A673 (cell line): ENCODE measurements at regions not wholly inside any gene's neighbourhood (a gene's known extent, or its start where the extent isn't known, plus 50 kb on each side); places are given as distances from the start of the nearest gene placed in this dataset.

Experiments
- BruUV-seq: library from RNA; stranded (reverse); fragments of 400-500 nt; replicated peaks from 2 replicates; lab custom pipeline; 2021; lab: Mats Ljungman, UMichigan
- CTCF ChIA-PET: fragments of 300-600 bp; sonication (Branson Sonifier 250); formaldehyde crosslinking; loops from one replicate; lab custom pipeline; 2022; ENCODE audit warnings: antibody characterized with exemption; lab: Charles Lee
- POLR2A ChIA-PET: fragments of 300-600 bp; sonication (Branson Sonifier 250); formaldehyde crosslinking; loops from one replicate; lab custom pipeline; 2022; ENCODE audit warnings: antibody characterized with exemption; ENCODE audit not compliant: low non-redundant PET; lab: Charles Lee
- DNase-seq: peaks from one replicate; pipeline ENCODE4 v3.0.0-alpha.2; 2015; ENCODE audit warnings: low spot score
- H3K27ac ChIP-seq: fragments of 200-600 bp; sonication (generic); 2 replicates; pipeline ENCODE4 v1.5.1; 2016; ENCODE audit warnings: mixed run types, low read depth, mild to moderate bottlenecking, mixed read lengths, antibody characterized with exemption, low read length; ENCODE audit not compliant: poor library complexity, severe bottlenecking
- H3K27me3 ChIP-seq: fragments of 200-600 bp; sonication (generic); replicated peaks from 2 replicates; pipeline ENCODE4 v1.6.1; 2017; ENCODE audit warnings: mixed run types, low read depth, mild to moderate bottlenecking, mixed read lengths, antibody characterized with exemption, low read length; ENCODE audit not compliant: insufficient read depth, poor library complexity
- H3K36me3 ChIP-seq: fragments of 200-600 bp; sonication (generic); 2 replicates; pipeline ENCODE4 v1.6.1; 2016; ENCODE audit warnings: mixed run types, mild to moderate bottlenecking, mixed read lengths, antibody characterized with exemption, low read length; ENCODE audit not compliant: insufficient read depth, poor library complexity, severe bottlenecking
- H3K4me1 ChIP-seq: fragments of 200-600 bp; sonication (generic); 2 replicates; pipeline ENCODE4 v1.6.1; 2017; ENCODE audit warnings: mixed run types, mild to moderate bottlenecking, mixed read lengths, antibody characterized with exemption, low read length; ENCODE audit not compliant: insufficient read depth, poor library complexity, severe bottlenecking
- H3K4me3 ChIP-seq: fragments of 200-600 bp; sonication (generic); 2 replicates; pipeline ENCODE4 v1.5.1; 2016; ENCODE audit warnings: low read depth, mixed run types, mild to moderate bottlenecking, mixed read lengths, low read length; ENCODE audit not compliant: poor library complexity, severe bottlenecking
- H3K9me3 ChIP-seq: fragments of 200-600 bp; sonication (generic); 2 replicates; pipeline ENCODE4 v1.6.1; 2016; ENCODE audit warnings: mixed run types, low read depth, mild to moderate bottlenecking, mixed read lengths, antibody characterized with exemption, low read length; ENCODE audit not compliant: poor library complexity, severe bottlenecking
- EZH2 ChIP-seq: fragments of 200-600 bp; sonication (generic); IDR thresholded peaks from 2 replicates; pipeline ENCODE4 v1.6.1; 2017; ENCODE audit warnings: borderline replicate concordance, low read depth, mild to moderate bottlenecking, mixed read lengths, antibody characterized with exemption, low read length; ENCODE audit not compliant: poor library complexity, severe bottlenecking
- intact Hi-C: fragments of 100-400 bp; cut with micrococcal nuclease; formaldehyde crosslinking; loops from one replicate; pipeline ENCODE4 v1.10.0; 2022; ENCODE audit not compliant: unreplicated experiment
- TF ChIP-seq, protein P1 (sequence below): fragments of 300-800, 200-600 bp; sonication (generic); conservative IDR thresholded peaks from 2 replicates; pipeline ENCODE4 v1.5.1; 2017; ENCODE audit warnings: low read depth, mild to moderate bottlenecking, antibody characterized with exemption, low read length, moderate library complexity, mixed read lengths

DNA sequence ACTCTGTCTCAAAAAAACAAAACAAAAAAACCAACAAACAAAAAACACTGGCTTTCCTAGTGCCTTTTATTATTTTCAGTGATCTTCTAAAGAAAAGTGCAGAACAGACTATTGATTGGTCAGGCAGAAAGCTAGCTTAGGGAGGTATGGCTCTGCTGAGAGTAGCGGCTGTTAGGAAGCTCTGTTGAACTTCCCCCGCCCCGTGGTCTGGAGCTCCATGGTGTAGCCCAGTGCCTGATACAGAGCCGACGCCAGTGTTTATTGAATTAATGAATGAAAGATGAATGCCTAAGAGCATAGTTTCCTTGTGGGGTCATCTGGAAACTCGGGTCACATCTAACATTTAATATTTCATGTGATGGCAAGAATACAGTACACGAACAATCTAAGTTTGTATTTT lies 90.5 kb upstream of the ARMC3 start:
- intact Hi-C loops = no loop called here
- Histone ChIP-seq H3K4me1 (no peaks in the 10 kb centered on the region), H3K9me3 (no peaks in the 10 kb centered on the region), H3K4me3 (no peak overlapping the region), H3K27me3 (no peaks in the 10 kb centered on the region), H3K36me3 (no peaks in the 10 kb centered on the region), H3K27ac (no peak overlapping the region)
- ChIA-PET CTCF (no interaction called here), POLR2A (no interaction called here)
- TF ChIP-seq, protein P1, sequence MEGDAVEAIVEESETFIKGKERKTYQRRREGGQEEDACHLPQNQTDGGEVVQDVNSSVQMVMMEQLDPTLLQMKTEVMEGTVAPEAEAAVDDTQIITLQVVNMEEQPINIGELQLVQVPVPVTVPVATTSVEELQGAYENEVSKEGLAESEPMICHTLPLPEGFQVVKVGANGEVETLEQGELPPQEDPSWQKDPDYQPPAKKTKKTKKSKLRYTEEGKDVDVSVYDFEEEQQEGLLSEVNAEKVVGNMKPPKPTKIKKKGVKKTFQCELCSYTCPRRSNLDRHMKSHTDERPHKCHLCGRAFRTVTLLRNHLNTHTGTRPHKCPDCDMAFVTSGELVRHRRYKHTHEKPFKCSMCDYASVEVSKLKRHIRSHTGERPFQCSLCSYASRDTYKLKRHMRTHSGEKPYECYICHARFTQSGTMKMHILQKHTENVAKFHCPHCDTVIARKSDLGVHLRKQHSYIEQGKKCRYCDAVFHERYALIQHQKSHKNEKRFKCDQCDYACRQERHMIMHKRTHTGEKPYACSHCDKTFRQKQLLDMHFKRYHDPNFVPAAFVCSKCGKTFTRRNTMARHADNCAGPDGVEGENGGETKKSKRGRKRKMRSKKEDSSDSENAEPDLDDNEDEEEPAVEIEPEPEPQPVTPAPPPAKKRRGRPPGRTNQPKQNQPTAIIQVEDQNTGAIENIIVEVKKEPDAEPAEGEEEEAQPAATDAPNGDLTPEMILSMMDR = no peak
- no peak for TF ChIP-seq EZH2
- DNase-seq = no peak
- no TSS peak for BruUV-seq

- Histone ChIP-seq H3K9me3 (no peaks in the 10 kb centered on the region), H3K27me3 (no peaks in the 10 kb centered on the region), H3K36me3 (no peaks in the 10 kb centered on the region), H3K27ac (no peak overlapping the region), H3K4me1 (no peaks in the 10 kb centered on the region), H3K4me3 (no peak overlapping the region)
- no peak for DNase-seq
- ChIA-PET CTCF (no interaction called here), POLR2A (no interaction called here)
- intact Hi-C loops = no loop called here
- BruUV-seq = no TSS peak
- TF ChIP-seq, protein P1 = no peak
- TF ChIP-seq EZH2 = no peak
Measured at GRCh38 chr10:22834471-22834870, 93.4 kb upstream of the ARMC3 start.

- Histone ChIP-seq H3K9me3 (no peaks in the 10 kb centered on the region), H3K27ac (no peak overlapping the region), H3K4me3 (no peak overlapping the region), H3K36me3 (no peaks in the 10 kb centered on the region), H3K27me3 (no peaks in the 10 kb centered on the region), H3K4me1 (no peaks in the 10 kb centered on the region)
- DNase-seq = no peak
- CTCF ChIA-PET = no interaction called here
- intact Hi-C loops = no loop called here
- POLR2A ChIA-PET = no interaction called here
- TF ChIP-seq EZH2 = no peak
- TF ChIP-seq, protein P1 = no peak
- BruUV-seq = no TSS peak
Measured at GRCh38 chr10:22833781-22834180, 94.1 kb upstream of the ARMC3 start.
